ENCODE measurements at regions not wholly inside any gene's neighbourhood (a gene's known extent, or its start where the extent isn't known, plus 50 kb on each side); places are given as distances from the start of the nearest gene placed in this dataset.

DNA sequence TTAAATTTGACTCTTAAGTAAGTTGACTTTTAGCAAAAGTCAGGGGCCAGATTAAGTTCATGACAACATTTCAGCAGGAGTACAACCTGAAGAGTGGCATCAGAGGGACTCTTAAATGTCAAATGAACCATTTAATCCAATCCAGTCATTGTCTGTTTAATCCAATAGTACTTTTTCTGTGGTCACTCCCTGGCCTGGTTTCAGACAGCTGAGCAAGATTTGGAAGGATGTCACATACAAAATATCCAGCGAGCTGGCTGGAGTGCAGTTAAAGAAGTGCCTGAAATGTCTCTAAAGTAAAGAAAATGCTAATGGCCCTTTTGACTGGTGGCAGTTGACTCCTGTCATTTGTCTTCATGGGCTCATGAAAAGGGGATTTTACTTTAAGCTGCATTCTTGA lies 1082.1 kb downstream of the AACS start:
- peaks cover 0 to 1% of the 10 kb centered on the region in 2 donors for H3K36me3 Mint-ChIP-seq (ENCODE audit: insufficient read depth in 2 of 2)
- peaks cover 1 to 5% of the 10 kb centered on the region in 2 donors for H3K9me3 Mint-ChIP-seq

DNA sequence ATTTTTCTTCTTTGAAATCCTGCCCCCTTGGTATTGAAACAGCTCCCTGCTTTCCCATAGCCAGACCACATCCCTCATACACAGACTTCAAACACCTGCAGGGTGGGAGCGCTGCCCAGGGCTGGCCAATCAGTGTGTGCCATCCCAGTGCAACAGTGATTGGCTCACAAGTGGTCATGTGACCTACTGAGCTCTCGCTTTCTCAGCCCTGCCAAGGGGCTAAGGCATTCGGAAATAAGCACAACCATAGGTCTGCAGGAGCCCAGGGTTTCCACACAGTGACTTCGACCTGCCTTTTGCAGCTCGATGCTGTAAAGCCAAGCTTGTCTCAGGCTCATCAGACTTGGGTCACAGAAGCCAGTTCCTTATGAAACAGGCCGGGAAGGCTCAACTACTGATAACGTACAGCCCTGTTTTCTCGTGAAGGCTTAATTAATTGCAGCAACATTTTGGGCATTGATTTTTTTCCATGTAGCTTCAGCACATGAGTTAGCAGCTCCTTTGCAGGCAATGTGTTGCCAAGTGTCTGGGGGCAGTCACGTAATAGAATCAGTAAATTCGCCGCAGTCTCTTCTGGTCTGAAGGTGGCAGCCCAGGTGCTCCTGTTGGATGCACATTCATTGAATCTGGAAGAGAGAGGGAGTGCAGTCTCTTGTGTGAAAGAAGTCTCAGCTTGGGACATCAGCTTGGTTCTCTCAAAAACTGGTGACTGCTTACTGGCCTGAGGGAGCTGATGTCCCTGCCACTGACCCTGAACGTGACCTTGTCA lies 1091.8 kb downstream of the AACS start:
- DNase-seq (no peak), ATAC-seq (replicated peaks in 1 of 2) (no peak)
- H3K27ac Mint-ChIP-seq, result no peak overlapping the region
- no peaks in the 10 kb centered on the region for H3K36me3 Mint-ChIP-seq (ENCODE audit: insufficient read depth in 2 of 2)
- no peaks in the 10 kb centered on the region for H3K4me1 Mint-ChIP-seq (ENCODE audit: low read depth)
- no peak overlapping the region for H3K4me3 Mint-ChIP-seq
- H3K27me3 Mint-ChIP-seq (ENCODE audit: low read depth), result no peaks in the 10 kb centered on the region
- H3K9me3 Mint-ChIP-seq, result peaks cover 2% of the 10 kb centered on the region in 2 donors

More for the DNA sequence above, 1082.1 kb downstream of the AACS start:
- ATAC-seq (replicated peaks in 1 of 2) (no peak), DNase-seq (no peak)
- Mint-ChIP-seq H3K27ac (no peak overlapping the region), H3K4me1 (ENCODE audit: low read depth) (no peaks in the 10 kb centered on the region), H3K4me3 (no peak overlapping the region), H3K27me3 (ENCODE audit: low read depth) (no peaks in the 10 kb centered on the region)

DNA sequence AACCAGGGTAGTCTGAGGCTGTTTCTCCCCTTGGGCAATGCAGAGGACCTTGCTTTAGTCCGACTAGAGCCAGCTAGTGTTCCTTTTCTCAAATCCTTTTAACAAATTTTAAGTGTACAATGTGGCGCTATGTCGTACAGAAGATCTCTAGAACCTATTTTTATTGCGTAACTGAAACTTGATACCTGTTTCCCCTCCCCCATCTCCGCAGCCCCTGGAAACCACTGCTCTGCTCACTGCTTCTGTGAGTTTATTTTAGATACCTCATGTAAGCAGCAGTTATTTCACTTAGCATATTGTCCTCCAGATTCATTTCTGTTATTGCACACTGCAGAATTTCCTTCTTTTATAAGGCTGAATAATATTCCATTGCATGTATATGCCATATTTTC lies 1092.3 kb downstream of the AACS start:
- peaks cover 2 to 6% of the 10 kb centered on the region in 2 donors for H3K9me3 Mint-ChIP-seq
- H3K4me1 Mint-ChIP-seq (ENCODE audit: low read depth), result no peaks in the 10 kb centered on the region
- ATAC-seq (replicated peaks in 1 of 2) (no peak), DNase-seq (no peak)
- no peak overlapping the region for H3K27ac Mint-ChIP-seq
- no peaks in the 10 kb centered on the region for H3K36me3 Mint-ChIP-seq (ENCODE audit: insufficient read depth in 2 of 2)
- no peak overlapping the region for H3K4me3 Mint-ChIP-seq
- no peaks in the 10 kb centered on the region for H3K27me3 Mint-ChIP-seq (ENCODE audit: low read depth)

DNA sequence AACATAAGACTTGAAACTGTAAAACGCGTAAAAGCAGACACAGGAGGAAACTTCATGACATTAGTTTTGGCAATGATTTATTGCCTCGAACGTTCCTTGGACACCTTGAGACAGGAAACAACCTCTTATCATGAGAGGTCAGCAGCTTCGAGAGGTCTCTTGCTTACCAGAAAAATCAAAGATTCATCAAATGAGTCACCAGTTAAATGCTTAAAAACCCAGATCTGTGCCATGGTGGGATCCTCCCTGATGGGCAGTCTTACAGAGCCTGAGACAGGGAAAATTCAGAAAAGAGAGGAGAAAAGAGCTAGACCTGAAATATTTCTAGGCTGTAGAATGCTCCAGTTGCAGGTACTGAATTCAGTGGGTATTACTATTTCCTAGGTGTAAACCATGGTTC lies 1093.9 kb downstream of the AACS start:
- DNase-seq (no peak), ATAC-seq (replicated peaks in 1 of 2) (no peak)
- Mint-ChIP-seq H3K9me3 (peaks cover 2 to 6% of the 10 kb centered on the region in 2 donors), H3K4me1 (ENCODE audit: low read depth) (no peaks in the 10 kb centered on the region), H3K4me3 (no peak overlapping the region), H3K27ac (no peak overlapping the region), H3K27me3 (ENCODE audit: low read depth) (no peaks in the 10 kb centered on the region), H3K36me3 (ENCODE audit: insufficient read depth in 2 of 2) (no peaks in the 10 kb centered on the region)

DNA sequence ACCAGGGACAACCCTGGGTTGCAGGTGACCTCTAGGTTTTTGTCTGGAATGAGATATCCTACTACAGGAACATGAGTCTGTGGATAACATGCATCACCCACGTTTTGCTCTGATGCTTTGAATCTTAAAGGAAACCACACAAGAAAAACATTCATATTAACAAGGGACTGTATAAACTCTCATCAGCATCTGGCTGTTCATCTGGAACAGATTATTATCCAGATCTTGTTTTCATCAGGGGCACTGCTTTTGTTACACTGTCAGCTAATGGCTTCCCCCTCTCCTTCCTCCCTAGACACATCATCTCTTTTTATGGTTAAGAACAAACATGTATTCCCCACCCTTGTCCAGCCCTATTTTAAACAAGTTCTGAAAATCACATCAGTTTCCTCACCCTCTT lies 1095.7 kb downstream of the AACS start:
- ATAC-seq (replicated peaks in 1 of 2) (no peak), DNase-seq (no peak)
- Mint-ChIP-seq H3K9me3 (peaks cover 2 to 6% of the 10 kb centered on the region in 2 donors), H3K27ac (no peak overlapping the region), H3K36me3 (ENCODE audit: insufficient read depth in 2 of 2) (no peaks in the 10 kb centered on the region), H3K4me1 (ENCODE audit: low read depth) (no peaks in the 10 kb centered on the region), H3K27me3 (ENCODE audit: low read depth) (no peaks in the 10 kb centered on the region), H3K4me3 (no peak overlapping the region)

DNA sequence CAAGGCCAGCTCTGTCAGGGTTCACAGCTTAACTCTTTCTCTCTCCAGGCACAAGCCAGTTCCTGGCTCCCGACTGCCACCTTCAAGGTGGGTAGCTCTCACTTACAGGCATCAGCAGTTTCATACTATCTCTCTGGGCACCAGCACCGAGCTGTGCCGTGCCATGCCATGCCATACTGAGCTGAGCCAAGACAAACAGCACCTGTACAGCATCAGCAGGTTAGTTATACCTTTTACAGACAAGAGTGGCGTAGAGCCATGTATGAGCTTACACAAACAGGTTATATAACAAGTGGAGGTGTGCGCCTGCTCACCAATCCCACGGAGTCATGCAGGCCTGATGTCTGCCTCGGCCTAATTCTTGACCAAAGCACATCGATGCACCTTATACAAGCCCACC lies 1098.7 kb downstream of the AACS start:
- no peak for DNase-seq
- H3K4me3 Mint-ChIP-seq, result no peak overlapping the region
- H3K27ac Mint-ChIP-seq, result no peak overlapping the region
- H3K36me3 Mint-ChIP-seq (ENCODE audit: insufficient read depth in 2 of 2), result no peaks in the 10 kb centered on the region
- H3K9me3 Mint-ChIP-seq, result peaks cover 2 to 6% of the 10 kb centered on the region in 2 donors
- H3K27me3 Mint-ChIP-seq (ENCODE audit: low read depth), result no peaks in the 10 kb centered on the region
- no peaks in the 10 kb centered on the region for H3K4me1 Mint-ChIP-seq (ENCODE audit: low read depth)
- no peak for ATAC-seq (replicated peaks in 1 of 2)

DNA sequence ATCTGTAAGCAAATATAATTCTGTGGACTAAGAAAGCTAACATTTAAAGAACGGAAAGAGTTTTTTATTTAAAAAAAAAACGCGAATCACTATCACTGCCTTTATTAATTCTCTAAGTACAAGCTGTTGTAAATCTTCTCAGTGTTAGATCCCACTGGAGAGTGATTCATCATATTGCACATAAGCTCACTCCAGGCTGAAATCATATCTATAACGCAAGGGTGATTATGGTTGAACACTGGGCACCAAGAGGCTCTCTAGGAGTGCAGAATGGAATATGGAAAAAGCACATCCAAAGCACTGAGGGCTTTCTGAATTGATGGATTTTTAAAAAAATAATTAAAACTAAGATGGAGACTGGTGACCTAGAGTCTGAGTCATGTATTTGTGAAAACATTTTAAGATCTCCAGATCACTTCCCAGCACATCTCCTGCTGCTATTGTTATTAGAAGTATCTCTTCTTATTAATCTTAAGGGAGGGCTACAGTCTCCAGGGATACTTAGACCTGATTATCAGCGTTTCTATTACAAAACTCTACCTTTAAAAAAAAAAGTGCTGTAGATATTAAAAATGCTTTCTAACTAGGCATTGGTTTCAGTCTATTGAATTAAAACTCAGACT lies 1106.8 kb downstream of the AACS start:
- DNase-seq, result no peak
- Mint-ChIP-seq H3K27me3 (ENCODE audit: low read depth) (no peaks in the 10 kb centered on the region), H3K36me3 (ENCODE audit: insufficient read depth in 2 of 2) (no peaks in the 10 kb centered on the region), H3K4me1 (ENCODE audit: low read depth) (no peaks in the 10 kb centered on the region), H3K9me3 (peaks cover 0 to 3% of the 10 kb centered on the region in 2 donors), H3K4me3 (no peak overlapping the region), H3K27ac (no peak overlapping the region)
- ATAC-seq (replicated peaks in 1 of 2), result no peak

DNA sequence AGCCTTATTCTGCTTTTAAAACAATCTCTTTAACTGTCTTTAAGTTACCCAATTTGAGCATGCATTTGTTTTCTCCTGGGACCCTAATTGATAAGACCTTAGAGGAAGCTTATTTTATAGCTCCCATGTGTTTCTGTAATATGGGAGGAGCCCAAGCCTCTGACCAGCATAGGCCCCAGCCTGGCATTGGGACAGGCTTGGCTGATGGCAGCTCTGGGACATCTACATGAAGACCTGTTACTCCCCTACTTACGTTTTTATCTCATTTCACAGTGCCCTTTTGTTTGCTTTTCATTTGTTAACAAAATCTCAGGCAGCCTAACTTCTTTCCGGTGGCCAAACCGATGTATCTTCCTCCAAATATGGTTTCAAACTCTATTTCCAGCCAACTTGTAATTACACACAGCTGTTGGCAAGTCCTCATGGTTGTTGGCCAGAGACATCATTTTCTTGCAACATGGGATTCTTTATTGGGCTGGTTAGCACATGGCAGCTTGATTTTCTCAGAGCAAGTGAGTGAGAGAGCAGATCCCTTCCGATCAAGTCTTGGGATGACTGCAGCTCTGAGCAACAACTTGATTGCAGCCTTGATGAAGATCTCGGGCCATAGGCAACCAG lies 1117.5 kb downstream of the AACS start:
- H3K4me3 Mint-ChIP-seq, result no peak overlapping the region
- H3K27ac Mint-ChIP-seq, result no peak overlapping the region
- no peaks in the 10 kb centered on the region for H3K27me3 Mint-ChIP-seq (ENCODE audit: low read depth)
- H3K9me3 Mint-ChIP-seq, result peaks cover 5% of the 10 kb centered on the region in 2 donors
- ATAC-seq (replicated peaks in 1 of 2) (no peak), DNase-seq (no peak)
- H3K36me3 Mint-ChIP-seq (ENCODE audit: insufficient read depth in 2 of 2), result peaks cover 5 to 9% of the 10 kb centered on the region in 2 donors
- H3K4me1 Mint-ChIP-seq (ENCODE audit: low read depth), result no peaks in the 10 kb centered on the region

DNA sequence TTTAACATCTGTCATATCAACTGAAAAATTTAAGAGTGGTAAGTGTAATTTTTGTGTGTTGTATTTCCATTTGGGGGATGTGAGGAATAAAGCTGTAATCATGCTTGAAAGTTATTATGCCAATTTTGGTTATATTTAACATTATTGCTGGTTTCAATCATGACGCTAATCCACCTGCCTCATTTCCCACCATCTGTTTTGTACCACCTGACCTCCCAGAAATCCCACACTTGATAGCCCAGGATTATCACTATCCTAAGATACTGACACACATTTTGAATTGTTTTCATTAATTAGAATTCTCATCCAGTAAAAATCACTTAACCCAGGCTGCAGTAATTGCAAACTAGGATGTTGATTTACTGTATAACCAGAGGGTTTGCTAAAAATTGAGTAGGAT lies 1119.8 kb downstream of the AACS start:
- no peaks in the 10 kb centered on the region for H3K27me3 Mint-ChIP-seq (ENCODE audit: low read depth)
- H3K9me3 Mint-ChIP-seq, result peaks cover 4 to 5% of the 10 kb centered on the region in 2 donors
- ATAC-seq (replicated peaks in 1 of 2) (no peak), DNase-seq (no peak)
- H3K4me1 Mint-ChIP-seq (ENCODE audit: low read depth), result no peaks in the 10 kb centered on the region
- no peak overlapping the region for H3K27ac Mint-ChIP-seq
- peaks cover 5 to 7% of the 10 kb centered on the region in 2 donors for H3K36me3 Mint-ChIP-seq (ENCODE audit: insufficient read depth in 2 of 2)
- H3K4me3 Mint-ChIP-seq, result no peak overlapping the region

DNA sequence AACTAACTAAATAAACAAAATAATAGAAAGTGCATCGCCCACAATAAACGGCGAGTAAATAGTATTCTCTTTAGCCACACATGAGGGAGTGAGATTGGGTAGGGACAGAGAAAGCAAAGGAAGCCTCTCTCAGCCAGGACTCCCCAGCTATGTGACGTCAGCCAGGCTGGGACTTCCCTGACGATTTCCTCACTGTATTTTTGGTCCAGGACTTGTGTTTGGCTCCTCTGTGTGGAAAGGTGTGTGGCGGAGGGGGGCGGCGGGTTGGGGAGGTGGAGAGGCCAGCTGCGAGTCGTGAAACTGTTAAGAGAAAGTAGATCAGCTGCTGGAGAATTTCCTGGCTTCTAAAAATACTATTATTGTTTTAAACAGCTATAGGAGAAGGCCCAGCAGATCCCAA lies 1124.6 kb downstream of the AACS start:
- Mint-ChIP-seq H3K36me3 (ENCODE audit: insufficient read depth in 2 of 2) (no peaks in the 10 kb centered on the region), H3K4me3 (no peak overlapping the region), H3K4me1 (ENCODE audit: low read depth) (no peaks in the 10 kb centered on the region), H3K27ac (no peak overlapping the region), H3K27me3 (ENCODE audit: low read depth) (no peaks in the 10 kb centered on the region), H3K9me3 (peaks cover 0 to 3% of the 10 kb centered on the region in 2 donors)
- DNase-seq (no peak), ATAC-seq (replicated peaks in 1 of 2) (no peak)

DNA sequence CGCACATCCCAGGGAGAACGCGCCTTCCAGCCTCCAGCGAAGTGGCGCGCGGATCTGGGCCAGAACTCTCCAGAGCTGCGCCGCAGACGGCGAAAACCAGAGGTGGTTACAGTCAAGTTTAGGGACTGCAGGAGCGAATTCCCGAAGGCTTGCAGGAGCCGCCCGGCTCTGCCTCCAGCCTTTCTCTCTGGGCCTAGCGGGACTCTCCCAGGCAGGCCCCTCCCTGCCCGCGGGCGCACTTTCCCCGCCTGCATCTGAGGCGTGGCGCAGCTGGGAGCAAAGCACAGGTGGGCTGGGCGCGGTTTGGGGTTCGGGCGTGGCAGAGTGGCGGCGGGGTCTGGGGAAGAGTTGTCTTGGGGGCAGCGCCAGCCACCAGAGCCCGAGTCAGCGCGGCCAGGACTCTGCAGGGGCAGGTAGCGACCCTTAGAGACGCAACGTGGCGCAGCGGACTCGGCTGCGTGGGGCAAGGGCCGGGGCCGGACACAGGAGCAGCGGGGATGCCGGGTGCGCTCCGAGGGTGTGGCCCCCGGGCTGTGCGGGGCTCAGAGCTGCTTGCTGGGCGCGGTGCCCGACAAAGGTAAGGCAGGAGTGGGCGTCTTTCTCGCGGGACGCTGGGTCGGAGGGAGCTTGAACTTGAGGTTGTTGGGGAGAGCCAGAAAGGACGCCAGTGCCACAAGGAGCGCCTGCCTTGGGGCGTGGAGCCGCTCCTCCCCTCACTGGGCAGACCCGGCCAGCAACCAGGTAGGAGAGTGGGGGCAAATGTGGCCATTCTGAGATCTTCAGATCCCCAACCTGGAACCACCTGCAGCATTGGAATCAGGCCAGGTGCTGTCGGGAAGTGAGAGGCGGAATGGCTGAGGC lies 1126.0 kb downstream of the AACS start:
- no peak for DNase-seq
- H3K4me1 Mint-ChIP-seq (ENCODE audit: low read depth), result no peaks in the 10 kb centered on the region
- H3K27me3 Mint-ChIP-seq (ENCODE audit: low read depth), result no peaks in the 10 kb centered on the region
- H3K27ac Mint-ChIP-seq, result no peak overlapping the region
- peaks cover 3 to 6% of the 10 kb centered on the region in 2 donors for H3K9me3 Mint-ChIP-seq
- no peaks in the 10 kb centered on the region for H3K36me3 Mint-ChIP-seq (ENCODE audit: insufficient read depth in 2 of 2)
- no peak for ATAC-seq (replicated peaks in 1 of 2)
- H3K4me3 Mint-ChIP-seq, result no peak overlapping the region

DNA sequence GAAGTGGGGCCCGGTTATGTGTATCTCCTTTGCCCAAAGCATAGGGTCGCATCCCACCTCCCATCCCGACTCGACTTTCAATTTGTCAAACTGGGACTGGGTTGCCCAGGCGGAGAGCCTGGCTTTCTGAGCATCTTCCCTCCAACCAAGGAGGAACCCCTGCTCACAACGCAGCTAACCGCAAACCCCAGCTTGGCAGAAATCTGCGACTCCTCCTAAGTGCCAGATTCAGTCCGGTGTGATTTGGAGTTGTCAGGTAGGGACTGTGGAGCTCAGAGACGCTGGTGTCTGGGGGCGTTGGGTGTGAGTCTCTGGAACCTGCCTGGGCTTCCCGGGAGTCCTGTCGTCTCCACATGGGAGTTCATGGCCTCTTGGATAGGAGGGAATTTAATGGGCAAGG lies 1126.7 kb downstream of the AACS start:
- Mint-ChIP-seq H3K4me1 (ENCODE audit: low read depth) (no peaks in the 10 kb centered on the region), H3K9me3 (peaks cover 3% of the 10 kb centered on the region in 2 donors), H3K27me3 (ENCODE audit: low read depth) (no peaks in the 10 kb centered on the region), H3K4me3 (no peak overlapping the region), H3K27ac (no peak overlapping the region), H3K36me3 (ENCODE audit: insufficient read depth in 2 of 2) (no peaks in the 10 kb centered on the region)
- DNase-seq (no peak), ATAC-seq (replicated peaks in 1 of 2) (no peak)

DNA sequence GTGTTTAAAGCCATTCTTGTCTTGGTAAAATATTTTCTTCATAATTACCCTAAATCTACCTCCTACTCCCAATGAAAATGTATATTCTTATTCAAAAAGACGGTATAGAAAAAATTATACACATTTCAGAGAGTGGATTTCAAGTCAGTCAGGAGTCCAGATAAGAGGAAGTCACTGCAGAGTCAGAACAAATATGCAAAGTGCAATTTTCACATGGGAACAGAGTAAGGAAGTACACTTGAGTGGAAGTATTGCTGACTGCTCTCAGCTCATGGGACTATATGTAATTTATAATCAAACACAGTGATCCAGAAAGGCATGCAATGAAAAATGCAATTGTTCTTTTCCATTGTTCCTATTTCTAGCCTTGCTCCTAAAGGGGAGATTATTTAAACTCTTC lies 1128.0 kb downstream of the AACS start:
- Mint-ChIP-seq H3K36me3 (ENCODE audit: insufficient read depth in 2 of 2) (no peaks in the 10 kb centered on the region), H3K9me3 (peaks cover 3 to 6% of the 10 kb centered on the region in 2 donors), H3K27ac (no peak overlapping the region), H3K4me3 (no peak overlapping the region), H3K27me3 (ENCODE audit: low read depth) (no peaks in the 10 kb centered on the region), H3K4me1 (ENCODE audit: low read depth) (no peaks in the 10 kb centered on the region)
- DNase-seq (no peak), ATAC-seq (replicated peaks in 1 of 2) (no peak)
